ENCODE measurements at regions not wholly inside any gene's neighbourhood (a gene's known extent, or its start where the extent isn't known, plus 50 kb on each side); places are given as distances from the start of the nearest gene placed in this dataset. TPM values are rescaled to one million over a fixed set of nuclear protein-coding genes. Genes with fewer than 3 reads are reported as not detected.
"Not testable (repeated sequence)": the region's sequence is repeated elsewhere in the genome, so short reads cannot be mapped to it uniquely, and the experiment has no call there.

DNA sequence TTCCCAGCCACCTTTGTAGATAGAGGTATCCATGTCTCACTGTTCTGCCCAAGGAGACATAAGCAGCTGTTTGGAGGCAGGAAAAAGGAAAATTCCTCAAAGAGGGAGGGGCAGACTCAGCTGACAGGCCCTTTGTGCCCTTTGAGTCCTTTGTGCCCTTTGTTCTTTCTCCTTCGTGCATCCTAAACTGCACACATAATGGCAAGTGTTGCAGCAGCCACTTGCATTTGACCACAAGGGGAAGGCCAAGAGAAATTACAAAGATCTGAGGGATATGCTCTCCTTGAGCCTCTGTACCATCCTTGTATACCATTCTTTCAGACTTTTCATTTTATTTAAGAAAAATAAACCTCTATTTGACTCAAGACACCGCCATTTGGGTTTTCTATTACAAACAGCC, 71.8 kb upstream of the PKN2 start:
- TF ChIP-seq, protein P1, sequence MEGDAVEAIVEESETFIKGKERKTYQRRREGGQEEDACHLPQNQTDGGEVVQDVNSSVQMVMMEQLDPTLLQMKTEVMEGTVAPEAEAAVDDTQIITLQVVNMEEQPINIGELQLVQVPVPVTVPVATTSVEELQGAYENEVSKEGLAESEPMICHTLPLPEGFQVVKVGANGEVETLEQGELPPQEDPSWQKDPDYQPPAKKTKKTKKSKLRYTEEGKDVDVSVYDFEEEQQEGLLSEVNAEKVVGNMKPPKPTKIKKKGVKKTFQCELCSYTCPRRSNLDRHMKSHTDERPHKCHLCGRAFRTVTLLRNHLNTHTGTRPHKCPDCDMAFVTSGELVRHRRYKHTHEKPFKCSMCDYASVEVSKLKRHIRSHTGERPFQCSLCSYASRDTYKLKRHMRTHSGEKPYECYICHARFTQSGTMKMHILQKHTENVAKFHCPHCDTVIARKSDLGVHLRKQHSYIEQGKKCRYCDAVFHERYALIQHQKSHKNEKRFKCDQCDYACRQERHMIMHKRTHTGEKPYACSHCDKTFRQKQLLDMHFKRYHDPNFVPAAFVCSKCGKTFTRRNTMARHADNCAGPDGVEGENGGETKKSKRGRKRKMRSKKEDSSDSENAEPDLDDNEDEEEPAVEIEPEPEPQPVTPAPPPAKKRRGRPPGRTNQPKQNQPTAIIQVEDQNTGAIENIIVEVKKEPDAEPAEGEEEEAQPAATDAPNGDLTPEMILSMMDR (IDR thresholded peaks at IDR 0.05): no peak
- TF ChIP-seq EP300 (IDR thresholded peaks at IDR 0.05) (no peak), POLR2A (IDR thresholded peaks at IDR 0.05) (no peak)

DNA sequence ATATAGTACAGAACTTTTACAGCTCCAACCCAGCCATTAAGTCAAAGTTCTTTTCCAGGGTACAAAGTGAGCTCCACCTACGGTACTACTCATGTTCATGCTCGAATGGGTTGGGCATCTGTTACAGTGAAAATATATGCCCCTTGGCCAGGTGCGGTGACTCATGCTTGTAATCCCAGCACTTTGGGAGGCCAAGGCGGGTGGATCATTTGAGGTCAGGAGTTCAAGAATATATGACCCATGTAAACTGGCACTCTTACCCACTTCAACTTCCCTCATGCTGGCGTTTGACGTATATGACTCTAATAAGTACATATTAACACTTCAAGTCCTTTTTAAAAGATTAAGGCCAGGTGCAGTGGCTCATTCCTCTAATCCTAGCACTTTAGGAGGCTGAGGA, 71.3 kb upstream of the PKN2 start:
- H3K27me3 ChIP-seq: no peaks in the 10 kb centered on the region
- no peak for DNase-seq (ENCODE audit: low spot score in 2 of 2)
- no peaks in the 10 kb centered on the region for H3K9me3 ChIP-seq
- 70 to 84% methylated on average over 6 of the region's 6 CpGs for WGBS, 2 donors
- no peaks in the 10 kb centered on the region for H3K36me3 ChIP-seq
- no peak for TF ChIP-seq POLR2A (IDR thresholded peaks at IDR 0.05)
- TF ChIP-seq, protein P1 (IDR thresholded peaks at IDR 0.05): no peak
- TF ChIP-seq EP300 (IDR thresholded peaks at IDR 0.05): no peak
- no peaks in the 10 kb centered on the region for H3K4me1 ChIP-seq
- no peak overlapping the region for H3K4me3 ChIP-seq
- H3K27ac ChIP-seq: no peak overlapping the region

More for the DNA sequence above, 71.8 kb upstream of the PKN2 start:
- Histone ChIP-seq H3K9me3 (no peaks in the 10 kb centered on the region), H3K4me1 (no peaks in the 10 kb centered on the region), H3K36me3 (no peaks in the 10 kb centered on the region), H3K4me3 (no peak overlapping the region), H3K27me3 (no peaks in the 10 kb centered on the region), H3K27ac (no peak overlapping the region)
- 52 to 60% methylated on average over 2 of the region's 2 CpGs for WGBS, 2 donors
- no peak for DNase-seq (ENCODE audit: low spot score in 2 of 2)

DNA sequence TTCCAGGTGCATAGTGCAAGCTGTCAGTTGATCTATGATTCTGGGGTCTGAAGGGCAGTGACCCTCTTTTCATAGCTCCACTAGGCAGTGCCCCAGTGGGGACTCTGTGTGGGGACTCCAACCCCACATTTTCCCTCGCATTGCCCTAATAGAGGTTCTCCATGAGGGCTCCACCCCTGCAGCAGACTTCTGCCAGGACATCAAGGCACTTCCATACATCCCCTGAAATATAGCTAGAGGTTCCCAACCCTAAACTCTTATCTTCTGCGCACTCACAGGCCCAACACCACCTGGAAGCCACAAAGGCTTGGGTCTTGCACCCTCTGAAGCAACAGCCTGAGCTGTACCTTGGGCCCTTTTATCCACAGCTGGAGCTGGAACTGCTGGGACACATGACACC, 65.7 kb upstream of the PKN2 start:
- Histone ChIP-seq H3K27ac (no peak overlapping the region), H3K9me3 (peaks cover 0 to 22% (median 2%) of the 10 kb centered on the region in 4 donors), H3K27me3 (no peaks in the 10 kb centered on the region), H3K4me1 (no peaks in the 10 kb centered on the region), H3K4me3 (no peak overlapping the region), H3K36me3 (no peaks in the 10 kb centered on the region)
- DNase-seq (ENCODE audit: low spot score in 2 of 2): no peak
- 81 to 93% methylated on average over 2 of the region's 2 CpGs for WGBS, 2 donors
- TF ChIP-seq, protein P1 (IDR thresholded peaks at IDR 0.05): no peak
- TF ChIP-seq EP300 (IDR thresholded peaks at IDR 0.05) (no peak), POLR2A (IDR thresholded peaks at IDR 0.05) (no peak)

DNA sequence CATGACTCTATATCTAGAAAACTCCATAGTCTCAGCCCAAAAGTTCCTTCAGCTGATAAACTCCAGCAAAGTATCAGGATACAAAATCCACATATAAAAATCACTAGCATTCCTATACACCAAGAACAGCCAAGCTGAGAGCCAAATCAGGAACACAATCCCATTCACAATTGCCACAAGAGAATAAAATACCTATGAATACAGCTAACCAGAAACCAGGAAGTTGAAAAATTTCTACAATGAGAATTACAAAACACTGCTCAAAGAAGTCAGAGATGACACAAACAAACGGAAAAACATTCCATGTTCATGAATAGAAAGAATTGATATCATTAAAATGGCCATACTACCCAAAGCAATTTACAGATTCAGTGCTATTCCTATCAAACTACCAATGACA, 61.0 kb upstream of the PKN2 start:
- peaks cover 0 to 20% (median 2%) of the 10 kb centered on the region in 4 donors for H3K9me3 ChIP-seq
- H3K36me3 ChIP-seq; H3K4me1 ChIP-seq; H3K4me3 ChIP-seq; H3K27ac ChIP-seq; DNase-seq (ENCODE audit: low spot score in 2 of 2); H3K27me3 ChIP-seq: not testable (repeated sequence)
- 60 to 61% methylated on average over 1 of the region's 1 CpG for WGBS, 2 donors

Small RNA genes lying in the stretch of these regions (small RNA-seq; reads per million reads assigned to genes)
- not detected for gene AL049861.1
- not detected for gene RF02271
- not detected for gene RN7SL583P
- gene RNA5SP52: not detected
